ENCODE measurements at regions not wholly inside any gene's neighbourhood (a gene's known extent, or its start where the extent isn't known, plus 50 kb on each side); places are given as distances from the start of the nearest gene placed in this dataset.

- peak; percentile 74 for DNase-seq (ENCODE audit: extremely low read depth, low read depth)
Measured at GRCh38 chr12:91355150-91356006, 172.8 kb upstream of the DCN start.

GRCh38 chr12:91353266-91353665 lies 170.6 kb upstream of the DCN start:
- no peak for DNase-seq (ENCODE audit: extremely low read depth, low read depth)

GRCh38 chr12:91349476-91349875 lies 166.9 kb upstream of the DCN start:
- DNase-seq (ENCODE audit: extremely low read depth, low read depth) = no peak

- no peak for DNase-seq (ENCODE audit: extremely low read depth, low read depth)
Measured at GRCh38 chr12:91347481-91348214, 165.0 kb upstream of the DCN start.

- no peak for DNase-seq (ENCODE audit: extremely low read depth, low read depth)
Measured at GRCh38 chr12:91346827-91347226, 164.2 kb upstream of the DCN start.

- DNase-seq (ENCODE audit: extremely low read depth, low read depth) = no peak
Measured at GRCh38 chr12:91344408-91344807, 161.8 kb upstream of the DCN start.

- DNase-seq (ENCODE audit: extremely low read depth, low read depth) = no peak
Measured at GRCh38 chr12:91343010-91343409, 160.4 kb upstream of the DCN start.

GRCh38 chr12:91339106-91339505 lies 156.5 kb upstream of the DCN start:
- no peak for DNase-seq (ENCODE audit: extremely low read depth, low read depth)

- no peak for DNase-seq (ENCODE audit: extremely low read depth, low read depth)
Measured at GRCh38 chr12:91335699-91336098, 153.1 kb upstream of the DCN start.

GRCh38 chr12:91333966-91334365 lies 151.3 kb upstream of the DCN start:
- DNase-seq (ENCODE audit: extremely low read depth, low read depth) = no peak

GRCh38 chr12:91332302-91332701 lies 149.7 kb upstream of the DCN start:
- no peak for DNase-seq (ENCODE audit: extremely low read depth, low read depth)

GRCh38 chr12:91331371-91331770 lies 148.8 kb upstream of the DCN start:
- DNase-seq (ENCODE audit: extremely low read depth, low read depth) = no peak

GRCh38 chr12:91328451-91328850 lies 145.8 kb upstream of the DCN start:
- DNase-seq (ENCODE audit: extremely low read depth, low read depth) = no peak

GRCh38 chr12:91327889-91328288 lies 145.3 kb upstream of the DCN start:
- DNase-seq (ENCODE audit: extremely low read depth, low read depth) = no peak

- no peak for DNase-seq (ENCODE audit: extremely low read depth, low read depth)
Measured at GRCh38 chr12:91327131-91327530, 144.5 kb upstream of the DCN start.

- peak; percentile 49 for DNase-seq (ENCODE audit: extremely low read depth, low read depth)
Measured at GRCh38 chr12:91326058-91327027, 143.7 kb upstream of the DCN start.

GRCh38 chr12:91320999-91321398 lies 138.4 kb upstream of the DCN start:
- no peak for DNase-seq (ENCODE audit: extremely low read depth, low read depth)

GRCh38 chr12:91319071-91319760 lies 136.6 kb upstream of the DCN start:
- no peak for DNase-seq (ENCODE audit: extremely low read depth, low read depth)

- DNase-seq (ENCODE audit: extremely low read depth, low read depth) = no peak
Measured at GRCh38 chr12:91317306-91317705, 134.7 kb upstream of the DCN start.

- no peak for DNase-seq (ENCODE audit: extremely low read depth, low read depth)
Measured at GRCh38 chr12:91316907-91317269, 134.3 kb upstream of the DCN start.

Data from NCI-H460 (cell line).